Neural progenitor cell (in vitro differentiated cells): ENCODE measurements at regions not wholly inside any gene's neighbourhood (a gene's known extent, or its start where the extent isn't known, plus 50 kb on each side); places are given as distances from the start of the nearest gene placed in this dataset.

ENCODE experiments used
- DNase-seq: peaks from one replicate; pipeline ENCODE4 v3.0.0-alpha.2; 2016; ENCODE audit warnings: low spot score
- H2AFZ ChIP-seq: fragments of 200-600 bp; sonication (generic); replicated peaks from 2 replicates; pipeline ENCODE4 v1.6.1; 2016; ENCODE audit warnings: antibody characterized with exemption
- H3F3A ChIP-seq: fragments of 200-600 bp; sonication (generic); 2 replicates; pipeline ENCODE4 v1.6.1; 2016; ENCODE audit warnings: antibody characterized with exemption, low read depth
- H3K27ac ChIP-seq: fragments of 200-600 bp; sonication (generic); 2 replicates; pipeline ENCODE4 v1.5.1; 2016; ENCODE audit warnings: mild to moderate bottlenecking
- H3K27me3 ChIP-seq: fragments of 200-600 bp; sonication (generic); 2 replicates; pipeline ENCODE4 v1.6.1; 2016; ENCODE audit warnings: mild to moderate bottlenecking, moderate library complexity
- H3K36me3 ChIP-seq: fragments of 200-600 bp; sonication (generic); 2 replicates; pipeline ENCODE4 v1.5.1; 2016
- H3K4me1 ChIP-seq: fragments of 200-600 bp; sonication (generic); 2 replicates; pipeline ENCODE4 v1.6.1; 2016; ENCODE audit warnings: mixed run types
- H3K4me2 ChIP-seq: fragments of 200-600 bp; sonication (generic); 2 replicates; pipeline ENCODE4 v1.6.1; 2016
- H3K4me3 ChIP-seq: fragments of 200-600 bp; sonication (generic); 2 replicates; pipeline ENCODE4 v1.5.1; 2016
- H3K79me2 ChIP-seq: fragments of 200-600 bp; sonication (generic); 2 replicates; pipeline ENCODE4 v1.6.1; 2016; ENCODE audit warnings: low read depth
- H3K9ac ChIP-seq: fragments of 200-600 bp; sonication (generic); 2 replicates; pipeline ENCODE4 v1.6.1; 2016
- H3K9me3 ChIP-seq: fragments of 200-600 bp; sonication (generic); 2 replicates; pipeline ENCODE4 v1.5.1; 2016; ENCODE audit warnings: low read depth
- H4K20me1 ChIP-seq: fragments of 200-600 bp; sonication (generic); 2 replicates; pipeline ENCODE4 v1.6.1; 2016; ENCODE audit warnings: low read depth
- H3K27ac Mint-ChIP-seq: 3 replicates; pipeline ENCODE4 v1.8.0; 2021; ENCODE audit warnings: mixed read lengths
- H3K27me3 Mint-ChIP-seq: 2 replicates; pipeline ENCODE4 v1.8.0; 2022; ENCODE audit warnings: low read depth, mild to moderate bottlenecking, inconsistent platforms, moderate library complexity, mixed read lengths; ENCODE audit not compliant: insufficient read depth
- H3K36me3 Mint-ChIP-seq: 3 replicates; pipeline ENCODE4 v1.8.0; 2021; ENCODE audit warnings: mixed read lengths
- H3K4me1 Mint-ChIP-seq: 3 replicates; pipeline ENCODE4 v1.8.0; 2021; ENCODE audit warnings: mixed read lengths
- H3K4me3 Mint-ChIP-seq: 3 replicates; pipeline ENCODE4 v1.8.0; 2021; ENCODE audit warnings: mild to moderate bottlenecking, moderate library complexity, mixed read lengths
- H3K9me3 Mint-ChIP-seq: 3 replicates; pipeline ENCODE4 v1.8.0; 2020; ENCODE audit warnings: mixed read lengths
- CTCF ChIP-seq: fragments of 200-600 bp; sonication (generic); IDR thresholded peaks from 2 replicates; pipeline ENCODE4 v1.5.1; 2017; ENCODE audit warnings: antibody characterized with exemption, mild to moderate bottlenecking
- EZH2 ChIP-seq: fragments of 200-600 bp; sonication (generic); IDR thresholded peaks from 2 replicates; pipeline ENCODE4 v1.6.1; 2017; ENCODE audit warnings: antibody characterized with exemption, mild to moderate bottlenecking, moderate library complexity
- EZH2phosphoT487 ChIP-seq: fragments of 200-600 bp; sonication (generic); IDR thresholded peaks from 2 replicates; pipeline ENCODE4 v1.6.1; 2017; ENCODE audit warnings: antibody characterized with exemption

GRCh38 chr9:11148189-11148588, 535.4 kb upstream of the PTPRD start:
- H3K4me2 ChIP-seq, result no peak overlapping the region
- H3K36me3 Mint-ChIP-seq, result no peaks in the 10 kb centered on the region
- H2AFZ ChIP-seq, result no peak overlapping the region
- no peak overlapping the region for H3K4me3 ChIP-seq
- H4K20me1 ChIP-seq, result no peaks in the 10 kb centered on the region
- H3K27ac ChIP-seq, result no peak overlapping the region
- H3F3A ChIP-seq, result no peaks in the 10 kb centered on the region
- H3K27ac Mint-ChIP-seq, result no peak overlapping the region
- H3K4me3 Mint-ChIP-seq, result no peak overlapping the region
- H3K79me2 ChIP-seq, result no peaks in the 10 kb centered on the region
- no peaks in the 10 kb centered on the region for H3K9me3 Mint-ChIP-seq
- H3K27me3 Mint-ChIP-seq, result no peaks in the 10 kb centered on the region
- H3K36me3 ChIP-seq, result no peaks in the 10 kb centered on the region
- no peak for TF ChIP-seq EZH2phosphoT487
- TF ChIP-seq CTCF, result no peak
- TF ChIP-seq EZH2, result no peak
- H3K27me3 ChIP-seq, result no peaks in the 10 kb centered on the region
- no peaks in the 10 kb centered on the region for H3K4me1 ChIP-seq
- H3K4me1 Mint-ChIP-seq, result no peaks in the 10 kb centered on the region
- no peak overlapping the region for H3K9ac ChIP-seq
- no peak for DNase-seq
- H3K9me3 ChIP-seq, result no peaks in the 10 kb centered on the region

- Histone ChIP-seq H3K9ac (no peak overlapping the region), H3K4me3 (no peak overlapping the region), H3K36me3 (no peaks in the 10 kb centered on the region), H3K4me2 (no peak overlapping the region), H3K4me1 (no peaks in the 10 kb centered on the region), H4K20me1 (no peaks in the 10 kb centered on the region), H3K9me3 (no peaks in the 10 kb centered on the region), H3K27ac (no peak overlapping the region), H2AFZ (peak overlapping the region; percentile 44), H3K27me3 (no peaks in the 10 kb centered on the region), H3K79me2 (no peaks in the 10 kb centered on the region), H3F3A (no peaks in the 10 kb centered on the region)
- DNase-seq, result peak; percentile 52
- no peak overlapping the region for H3K27ac Mint-ChIP-seq
- no peaks in the 10 kb centered on the region for H3K27me3 Mint-ChIP-seq
- no peaks in the 10 kb centered on the region for H3K9me3 Mint-ChIP-seq
- no peak overlapping the region for H3K4me3 Mint-ChIP-seq
- H3K4me1 Mint-ChIP-seq, result no peaks in the 10 kb centered on the region
- TF ChIP-seq EZH2, result no peak
- TF ChIP-seq CTCF, result peak; percentile 60
- no peak for TF ChIP-seq EZH2phosphoT487
- H3K36me3 Mint-ChIP-seq, result no peaks in the 10 kb centered on the region
These were observed 536.3 kb upstream of the PTPRD start for GRCh38 chr9:11149065-11149464.

- no peak overlapping the region for H3K27ac ChIP-seq
These were observed 545.3 kb upstream of the PTPRD start for GRCh38 chr9:11158063-11158462.

More at GRCh38 chr9:11158063-11158462, 545.3 kb upstream of the PTPRD start:
- H3K36me3 ChIP-seq, result no peaks in the 10 kb centered on the region
- Mint-ChIP-seq H3K27ac (no peak overlapping the region), H3K27me3 (peaks cover 2% of the 10 kb centered on the region), H3K4me1 (no peaks in the 10 kb centered on the region), H3K9me3 (peaks cover 4% of the 10 kb centered on the region), H3K4me3 (no peak overlapping the region), H3K36me3 (no peaks in the 10 kb centered on the region)
- no peak overlapping the region for H2AFZ ChIP-seq
- no peak overlapping the region for H3K4me2 ChIP-seq
- H3K9ac ChIP-seq, result no peak overlapping the region
- no peaks in the 10 kb centered on the region for H3K79me2 ChIP-seq
- H3K4me1 ChIP-seq, result no peaks in the 10 kb centered on the region
- H3F3A ChIP-seq, result no peaks in the 10 kb centered on the region
- H3K9me3 ChIP-seq, result no peaks in the 10 kb centered on the region
- H3K4me3 ChIP-seq, result no peak overlapping the region
- DNase-seq, result no peak
- H3K27me3 ChIP-seq, result no peaks in the 10 kb centered on the region
- H4K20me1 ChIP-seq, result no peaks in the 10 kb centered on the region
- no peak for TF ChIP-seq EZH2
- TF ChIP-seq EZH2phosphoT487, result no peak
- TF ChIP-seq CTCF, result no peak
